LoVo (cell line): ENCODE measurements at regions not wholly inside any gene's neighbourhood (a gene's known extent, or its start where the extent isn't known, plus 50 kb on each side); places are given as distances from the start of the nearest gene placed in this dataset.

Experiments used
- DNase-seq: peaks from one replicate; pipeline ENCODE4 v3.0.0-alpha.2; 2016; ENCODE audit warnings: low spot score

DNA sequence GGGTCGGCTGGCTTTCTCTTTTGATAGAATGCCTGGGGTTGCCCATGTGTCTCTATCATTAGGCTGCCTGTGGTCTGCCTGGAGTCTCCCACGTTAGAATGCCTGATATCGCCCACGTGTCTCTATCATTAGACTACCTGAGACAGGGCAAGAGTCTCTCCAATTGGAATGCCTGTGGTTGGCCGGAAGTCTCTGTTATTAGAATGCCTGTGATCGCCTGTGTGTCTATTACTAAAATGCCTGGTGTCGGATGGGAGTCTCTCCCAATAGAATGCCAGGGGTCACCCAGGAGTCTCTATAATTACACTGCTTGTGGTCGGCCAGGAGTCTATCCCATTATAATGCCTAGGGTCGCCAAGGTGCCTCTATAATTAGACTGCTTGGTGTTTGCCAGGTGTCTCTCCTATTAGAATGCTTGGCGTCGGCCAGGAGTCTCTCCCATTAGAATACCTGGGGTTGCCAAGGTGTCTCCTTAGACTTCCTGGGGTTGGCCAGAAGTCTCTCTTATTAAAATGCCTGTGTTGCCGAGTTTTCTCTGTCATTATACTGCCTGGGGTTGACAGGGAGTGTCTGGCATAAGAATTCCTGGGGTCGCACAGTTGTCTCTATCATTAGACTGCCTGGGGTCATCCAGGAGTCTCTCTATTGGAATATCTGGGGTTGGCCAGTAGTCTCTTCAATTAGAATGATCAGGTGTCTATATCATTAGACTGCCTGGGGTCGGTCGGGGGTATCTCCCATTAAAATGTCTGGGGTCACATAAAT lies 2272.8 kb downstream of the TP53TG3F start:
- no peak for DNase-seq

- no peak for DNase-seq
These were observed 2274.0 kb downstream of the TP53TG3F start for GRCh38 chr16:35733278-35733965.

DNA sequence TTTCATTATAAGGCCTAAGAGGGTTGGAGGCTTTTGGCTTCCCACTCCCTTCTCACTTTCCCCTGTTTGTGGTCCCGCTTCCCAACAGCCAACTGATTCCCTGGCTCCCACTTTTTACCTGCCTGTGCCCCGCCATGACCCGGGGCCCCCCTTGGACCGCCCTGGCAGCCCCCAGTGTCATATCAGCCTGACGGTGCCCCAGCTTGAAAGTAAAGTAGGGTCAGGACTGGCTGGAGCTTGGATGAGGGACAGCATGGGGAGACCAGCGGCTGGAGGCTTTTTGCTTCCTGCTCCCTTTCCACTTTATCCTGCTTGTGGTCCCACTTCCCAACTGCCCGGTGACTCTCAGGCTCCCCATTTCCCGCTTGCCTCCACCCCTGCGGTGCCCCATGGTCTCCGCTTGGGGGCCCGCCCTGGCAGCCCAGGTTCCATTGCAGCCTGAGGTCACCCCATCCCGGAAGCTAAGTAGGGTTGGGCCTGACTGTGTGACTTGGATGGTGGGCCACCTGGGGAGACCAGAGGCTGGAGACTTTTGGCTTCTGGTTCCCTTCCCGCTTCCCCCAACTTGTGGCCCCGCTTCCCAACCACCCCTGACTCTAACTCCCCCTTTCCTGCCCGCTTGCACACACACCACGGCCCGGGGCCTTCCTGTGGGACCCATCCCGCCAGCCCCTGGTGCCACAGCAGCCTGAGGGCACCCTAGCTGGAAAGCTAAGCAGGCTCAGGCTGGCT lies 2274.7 kb downstream of the TP53TG3F start:
- DNase-seq, result no peak

DNA sequence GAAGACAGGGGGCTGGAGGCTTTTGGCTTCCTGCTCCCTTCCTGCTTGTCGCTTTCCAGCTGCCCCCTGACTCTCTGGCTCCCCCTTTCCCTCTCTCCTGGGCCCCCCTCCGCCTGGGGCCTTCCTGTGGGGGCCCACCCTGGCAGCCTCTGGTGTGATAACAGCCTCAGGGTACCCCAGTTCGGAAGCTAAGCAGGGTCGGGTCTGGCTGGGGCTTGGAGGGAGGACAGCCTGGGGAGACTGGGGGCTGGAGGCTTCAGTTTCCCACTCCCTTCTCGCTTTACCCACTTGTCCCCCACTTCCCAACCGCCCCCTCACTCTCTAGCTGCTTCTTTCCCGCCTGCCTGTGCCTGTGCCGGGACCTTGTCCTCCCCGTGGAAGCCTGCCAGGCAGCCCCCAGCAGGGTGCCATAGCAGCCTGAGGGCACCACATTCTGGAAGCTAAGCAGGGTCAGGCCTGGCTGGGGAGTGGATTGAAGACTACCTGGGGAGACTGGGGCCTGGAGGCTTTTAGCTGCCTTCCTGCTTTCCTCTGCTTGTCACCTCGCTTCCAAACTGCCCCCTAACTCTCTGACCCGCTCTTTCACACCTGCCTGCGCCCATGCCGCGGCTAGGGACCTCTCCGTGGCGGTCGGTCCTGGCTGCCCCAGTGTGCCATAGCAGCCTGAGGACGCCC lies 2275.5 kb downstream of the TP53TG3F start:
- DNase-seq, result no peak

DNA sequence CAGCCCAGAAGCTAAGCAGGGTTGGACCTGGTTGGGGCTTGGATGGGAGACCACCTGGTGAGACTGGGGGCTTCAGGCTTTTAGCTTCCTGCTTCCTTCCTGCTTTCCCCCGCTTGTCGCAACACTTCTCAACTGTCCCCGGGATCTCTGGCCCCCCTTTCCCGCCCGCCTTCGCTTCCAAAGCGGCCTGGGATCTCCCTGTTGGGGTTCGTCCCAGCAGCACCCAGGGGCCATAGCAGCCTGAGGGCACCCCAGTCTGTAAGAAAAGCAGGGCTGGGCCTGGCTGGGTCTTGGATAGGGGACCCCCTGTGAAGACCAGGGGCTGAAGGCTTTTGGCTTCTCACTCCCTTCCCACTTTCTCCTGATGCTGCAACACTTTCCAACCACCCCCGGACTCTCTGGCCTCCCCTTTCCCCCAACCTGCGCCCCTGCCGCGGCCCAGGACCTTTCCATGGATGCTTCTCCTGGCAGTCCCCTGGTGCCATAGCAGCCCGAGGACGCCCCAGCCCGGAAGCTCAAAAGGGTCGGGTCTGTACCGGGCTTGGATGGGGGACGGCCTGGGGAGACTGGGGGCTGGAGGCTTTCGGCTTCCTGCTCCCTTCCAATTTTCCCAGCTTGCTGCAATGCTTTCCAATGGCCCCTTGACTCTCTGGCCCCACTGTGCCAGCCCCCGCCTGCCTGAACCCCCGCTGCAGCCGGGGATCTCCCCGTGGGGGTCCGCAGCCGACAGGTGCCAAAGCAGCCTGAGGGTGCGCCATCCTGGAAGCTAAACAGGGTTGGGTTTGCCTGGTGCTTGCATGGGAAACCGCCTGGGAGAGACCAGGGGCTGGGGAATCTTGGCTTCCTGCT lies 2276.2 kb downstream of the TP53TG3F start:
- DNase-seq, result no peak

DNA sequence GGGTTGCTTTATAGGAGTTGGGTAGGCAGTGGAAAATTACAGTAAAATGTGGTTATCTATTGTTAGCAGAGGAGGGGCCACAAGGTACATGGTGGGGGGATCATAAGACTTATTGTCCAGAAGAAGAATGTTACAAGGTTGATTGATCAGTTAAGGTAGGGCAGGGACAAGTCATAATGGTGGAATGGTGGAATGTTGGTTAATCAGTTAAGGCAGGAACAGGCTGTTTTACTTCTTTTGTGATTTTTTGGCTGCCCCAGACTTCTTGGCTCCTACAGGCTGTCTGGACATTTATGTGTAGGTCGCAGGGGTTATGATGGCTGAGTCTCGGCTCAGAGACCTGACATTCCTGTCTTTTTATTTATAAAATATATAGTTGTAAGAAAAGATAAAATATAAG lies 2277.1 kb downstream of the TP53TG3F start:
- DNase-seq, result no peak

DNA sequence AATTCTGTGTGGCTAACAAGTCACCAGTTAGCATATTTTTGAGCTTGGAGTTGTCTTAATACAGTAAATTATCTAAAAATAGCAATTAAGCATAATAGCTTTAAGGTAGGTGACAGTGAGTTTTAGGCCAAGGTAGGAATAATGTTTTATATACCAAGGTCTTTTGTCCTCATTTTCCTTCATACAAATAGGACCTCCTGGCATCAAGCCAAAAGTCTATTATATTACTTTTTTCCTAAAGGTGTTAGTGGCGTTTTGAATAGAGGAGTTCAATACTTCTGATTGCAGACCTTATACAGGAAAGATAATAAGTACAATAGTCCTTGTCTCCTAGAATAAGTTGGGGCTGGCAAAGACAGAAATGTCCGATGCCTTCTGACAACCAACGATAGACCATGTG lies 2277.7 kb downstream of the TP53TG3F start:
- no peak for DNase-seq

GRCh38 chr16:35741546-35741945 lies 2282.1 kb downstream of the TP53TG3F start:
- DNase-seq, result no peak

DNA sequence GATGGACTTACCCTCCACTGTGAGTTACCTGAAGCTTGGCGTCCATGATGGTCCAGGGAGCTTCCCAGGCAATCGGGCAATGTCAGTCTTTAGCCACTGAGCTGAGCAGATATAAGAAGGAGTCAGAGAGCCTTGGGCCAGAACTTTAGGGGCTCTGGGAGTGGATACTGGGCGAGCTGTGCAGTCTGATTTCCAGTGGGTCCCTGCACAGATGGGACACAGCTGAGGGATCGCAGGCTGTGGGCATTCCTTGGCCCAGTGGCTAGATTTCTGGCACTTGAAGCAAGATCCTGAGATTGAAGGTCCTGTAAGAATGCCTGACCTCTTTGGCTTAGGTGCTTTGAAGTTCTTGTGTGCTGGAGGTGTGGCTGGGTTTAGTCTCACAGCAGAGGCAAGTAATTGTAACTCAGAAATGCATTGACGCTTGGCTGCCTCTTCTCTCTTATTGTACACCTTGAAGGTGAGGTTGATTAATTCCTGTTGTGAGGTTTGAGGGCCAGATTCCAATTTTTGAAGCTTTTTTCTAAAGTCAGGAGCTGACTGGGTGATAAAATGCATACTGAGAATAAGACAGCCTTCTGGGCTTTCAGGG lies 2283.8 kb downstream of the TP53TG3F start:
- DNase-seq, result no peak

- DNase-seq, result no peak
These were observed 2284.7 kb downstream of the TP53TG3F start for GRCh38 chr16:35744084-35744483.

DNA sequence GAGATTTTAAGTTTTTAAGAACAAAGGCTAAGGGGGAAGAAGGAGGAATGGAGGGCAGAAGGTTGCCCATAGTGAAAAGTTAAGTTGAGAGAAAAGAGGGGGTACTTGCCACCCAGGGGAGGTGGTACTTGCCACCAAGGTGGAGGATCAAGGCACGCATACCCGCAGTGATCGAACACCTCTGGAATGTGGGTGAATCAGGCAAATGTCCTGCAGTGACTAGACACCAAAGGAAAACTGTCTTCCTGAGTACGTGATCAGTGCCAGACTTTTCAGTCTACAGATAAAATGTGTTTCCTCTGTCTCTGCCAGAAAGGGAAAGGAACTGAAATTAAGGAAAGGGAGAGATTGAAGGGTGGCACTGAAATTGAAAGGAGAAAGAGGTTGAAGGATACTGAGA lies 2285.3 kb downstream of the TP53TG3F start:
- DNase-seq, result no peak

DNA sequence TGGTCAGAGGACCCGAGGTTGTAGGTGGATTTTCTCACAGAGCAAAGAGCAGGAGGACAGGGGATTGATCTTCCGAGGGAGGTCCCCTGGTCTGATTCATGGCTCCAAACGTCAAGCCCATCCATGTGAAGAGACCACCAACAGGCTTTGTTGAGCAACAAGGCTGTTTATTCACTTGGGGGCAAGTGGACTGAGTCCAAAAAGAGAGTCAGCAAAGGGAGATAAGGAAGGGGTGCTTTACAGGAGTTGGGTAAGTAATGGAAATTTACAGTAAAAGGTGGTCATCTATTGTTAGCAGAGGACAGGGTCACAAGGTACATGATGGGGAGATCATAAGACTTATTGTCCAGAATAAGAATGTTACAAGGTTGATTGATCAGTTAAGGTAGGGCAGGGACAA lies 2285.8 kb downstream of the TP53TG3F start:
- no peak for DNase-seq

DNA sequence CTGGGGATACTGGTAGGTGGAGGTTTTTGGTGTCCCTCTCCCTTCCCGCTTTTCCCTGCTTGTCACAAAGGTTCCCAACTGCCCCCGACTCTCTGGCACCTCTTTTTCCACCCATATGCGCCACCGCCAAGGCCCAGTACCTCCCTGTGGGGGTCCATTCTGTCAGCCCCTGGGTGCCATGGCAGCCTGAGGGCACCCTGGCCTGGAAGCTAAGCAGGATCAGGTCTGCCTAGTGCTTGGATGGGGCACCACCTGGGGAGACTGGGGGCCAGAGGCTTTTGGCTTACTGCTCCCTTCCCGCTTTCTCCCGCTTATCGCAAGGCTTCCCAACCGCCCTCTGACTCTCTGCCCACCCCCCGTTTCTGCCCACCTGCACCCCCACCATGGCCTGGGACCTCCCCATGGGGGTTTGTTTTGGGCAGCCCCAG lies 2286.4 kb downstream of the TP53TG3F start:
- no peak for DNase-seq

DNA sequence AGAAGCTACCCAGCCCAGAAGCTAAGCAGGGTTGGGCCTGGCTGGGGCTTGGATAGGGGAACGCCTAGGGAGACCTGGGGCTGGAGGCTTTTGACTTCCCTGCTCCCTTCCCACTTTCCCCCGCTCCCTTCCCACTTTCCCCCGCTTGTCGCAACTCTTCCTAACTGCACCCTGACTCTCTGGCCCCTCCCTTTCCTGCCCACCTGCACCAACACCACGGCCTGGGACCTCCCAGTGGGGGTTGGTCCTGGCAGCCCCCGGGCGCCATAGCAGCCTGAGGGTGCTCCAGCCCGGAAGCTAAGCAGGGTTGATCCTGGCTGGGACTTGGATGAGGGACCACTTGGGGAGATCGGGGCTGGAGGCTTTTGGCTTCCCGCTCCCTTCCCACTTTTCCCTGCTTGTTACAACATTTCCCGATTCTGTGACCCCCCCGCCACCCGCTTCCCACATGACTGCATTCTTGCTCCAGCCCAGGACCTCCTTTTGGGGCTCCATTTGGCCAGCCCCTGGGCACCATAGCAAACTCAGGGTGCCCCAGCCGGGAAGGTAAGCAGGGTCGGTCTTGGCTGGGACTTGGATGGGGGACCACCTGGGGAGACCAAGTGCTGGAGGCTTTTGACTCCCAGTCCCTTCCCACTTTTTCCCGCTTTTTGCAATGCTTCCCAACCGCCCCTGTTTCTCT lies 2287.0 kb downstream of the TP53TG3F start:
- DNase-seq, result no peak

DNA sequence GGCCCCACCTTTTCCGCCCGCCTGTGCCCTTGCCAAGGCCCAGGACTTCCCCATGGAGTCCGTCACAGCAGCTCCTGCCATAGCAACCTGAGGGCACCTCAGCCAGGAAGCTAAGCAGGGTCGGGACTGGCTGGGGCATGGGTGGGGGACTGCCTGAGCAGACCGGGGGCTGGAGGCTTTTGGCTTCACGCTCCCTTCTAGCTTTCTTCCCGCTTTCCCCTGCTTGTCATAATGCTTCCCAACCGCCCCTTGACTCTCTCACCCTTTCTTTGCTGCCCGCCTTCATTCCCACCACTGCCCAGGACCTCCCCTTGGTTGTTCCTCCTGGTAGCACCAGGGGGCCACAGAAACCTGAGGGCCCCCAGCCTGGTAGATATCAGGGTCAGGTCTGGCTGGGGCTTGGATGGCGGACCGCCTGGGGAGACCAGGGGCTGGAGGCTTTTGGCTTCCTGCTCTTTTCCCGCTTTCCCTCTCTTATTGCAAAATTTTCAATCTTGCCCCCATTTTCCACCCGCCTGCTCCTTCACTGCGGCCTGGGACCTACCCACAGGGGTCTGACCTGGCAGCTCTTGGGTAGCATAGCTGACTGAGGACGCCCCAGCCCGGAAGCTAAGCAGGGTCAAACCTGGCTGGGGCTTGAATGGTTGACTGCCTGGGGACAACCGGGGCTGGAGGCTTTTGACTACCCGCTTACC lies 2287.7 kb downstream of the TP53TG3F start:
- DNase-seq, result no peak

- no peak for DNase-seq
These were observed 2288.4 kb downstream of the TP53TG3F start for GRCh38 chr16:35747658-35748455.

DNA sequence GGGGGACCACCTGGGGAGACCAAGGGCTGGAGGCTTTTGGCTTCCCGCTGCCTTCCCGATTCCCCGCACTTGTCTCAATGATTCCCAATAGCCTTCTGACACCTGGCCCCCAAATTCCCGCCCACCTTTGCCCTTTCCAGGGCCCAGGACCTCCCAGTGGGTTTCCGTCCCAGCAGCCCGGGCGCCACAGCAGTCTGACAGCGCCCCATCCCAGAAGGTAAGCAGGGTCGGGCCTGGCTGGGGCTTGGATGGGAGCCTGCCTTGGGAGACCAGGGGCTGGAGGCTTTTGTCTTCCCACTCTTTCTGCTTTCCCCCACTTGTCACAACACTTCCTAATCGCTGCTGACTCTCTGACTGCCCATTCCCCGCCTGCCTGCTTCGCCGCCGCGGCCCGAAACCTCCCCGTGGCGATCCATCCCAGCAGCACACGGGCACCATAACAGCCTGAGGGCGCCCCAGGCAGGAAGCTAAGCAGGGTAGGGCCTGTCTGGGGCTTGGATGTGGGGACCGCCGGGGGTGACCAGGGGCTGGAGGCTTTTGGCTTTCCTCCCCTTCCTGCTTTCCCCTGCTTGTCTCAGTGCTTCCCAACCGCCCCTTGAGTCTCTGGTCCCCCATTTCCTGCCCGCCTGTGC lies 2289.3 kb downstream of the TP53TG3F start:
- DNase-seq, result no peak
